ENCODE measurements at regions not wholly inside any gene's neighbourhood (a gene's known extent, or its start where the extent isn't known, plus 50 kb on each side); places are given as distances from the start of the nearest gene placed in this dataset.

GRCh38 chr2:237177986-237178385 is 92.3 kb downstream of the COPS8 start:
- TF ChIP-seq CTCF (IDR thresholded peaks at IDR 0.05) (no peak), POLR2A (IDR thresholded peaks at IDR 0.05) (no peak)
